ENCODE measurements at regions not wholly inside any gene's neighbourhood (a gene's known extent, or its start where the extent isn't known, plus 50 kb on each side); places are given as distances from the start of the nearest gene placed in this dataset.
"Not testable (repeated sequence)": the region's sequence is repeated elsewhere in the genome, so short reads cannot be mapped to it uniquely, and the experiment has no call there.

DNA sequence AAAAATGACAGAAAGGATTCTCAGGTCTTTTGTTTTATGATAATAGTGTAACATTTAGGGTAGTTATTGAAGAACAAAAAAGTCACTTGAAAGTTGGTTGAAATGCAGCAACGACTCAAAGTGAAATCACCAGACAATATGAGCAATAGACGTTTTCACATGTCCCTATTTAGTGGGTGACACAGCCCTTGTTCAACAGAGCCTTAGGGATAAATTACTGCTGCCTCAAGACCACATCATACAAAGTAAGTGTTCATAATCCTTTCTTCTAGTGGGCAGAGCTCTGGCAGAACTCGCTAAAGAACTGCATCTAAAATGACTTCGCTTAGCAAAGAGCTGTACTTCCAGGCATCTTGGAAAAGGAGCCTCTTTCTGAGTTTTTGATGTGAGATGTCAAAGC is 128.5 kb upstream of the LMNTD1 start:
- FAIRE-seq (peak; percentile 26), DNase-seq (ENCODE audit: insufficient read length, low spot score) (no peak)

DNA sequence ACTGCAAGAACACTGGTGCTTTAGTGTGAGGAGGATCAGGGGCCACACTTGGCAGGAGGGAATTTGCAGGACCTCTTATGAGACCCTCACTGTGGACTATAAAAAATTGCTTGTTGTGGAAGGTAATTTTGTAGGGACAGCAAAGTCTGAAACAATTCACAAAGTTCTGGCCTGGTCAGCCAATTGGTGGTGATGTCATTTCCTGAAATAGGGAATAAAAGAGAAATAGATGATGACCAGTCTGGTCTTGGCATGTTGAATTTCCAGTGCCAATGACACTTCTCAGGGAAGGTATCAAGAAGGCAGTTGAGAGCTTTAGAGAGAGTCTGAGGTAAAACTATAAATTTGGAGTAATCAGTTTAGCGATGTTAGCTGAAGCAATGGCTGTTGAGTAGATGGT is 129.3 kb upstream of the LMNTD1 start:
- no peak for DNase-seq (ENCODE audit: insufficient read length, low spot score)
- FAIRE-seq = no peak

DNA sequence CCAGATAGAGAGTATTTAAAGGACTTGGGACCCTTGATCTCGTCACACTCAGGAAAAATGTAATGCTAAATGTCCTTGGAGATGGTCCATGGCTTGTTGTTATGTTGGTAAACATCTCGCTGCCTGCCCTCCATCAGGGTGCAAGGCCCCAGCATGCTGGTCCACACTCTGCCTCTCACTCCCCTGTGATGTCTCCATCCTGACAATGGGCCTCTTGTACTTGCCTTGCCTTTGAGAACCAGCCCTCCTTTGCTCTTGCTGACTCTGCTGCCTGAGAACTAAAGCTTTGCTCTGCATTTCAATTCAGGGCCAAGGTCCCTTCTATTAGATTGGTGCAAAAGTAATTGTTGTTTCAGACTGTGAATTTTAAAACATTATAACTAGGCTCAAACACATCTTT is 131.0 kb upstream of the LMNTD1 start:
- FAIRE-seq = no peak
- DNase-seq (ENCODE audit: insufficient read length, low spot score) = no peak

DNA sequence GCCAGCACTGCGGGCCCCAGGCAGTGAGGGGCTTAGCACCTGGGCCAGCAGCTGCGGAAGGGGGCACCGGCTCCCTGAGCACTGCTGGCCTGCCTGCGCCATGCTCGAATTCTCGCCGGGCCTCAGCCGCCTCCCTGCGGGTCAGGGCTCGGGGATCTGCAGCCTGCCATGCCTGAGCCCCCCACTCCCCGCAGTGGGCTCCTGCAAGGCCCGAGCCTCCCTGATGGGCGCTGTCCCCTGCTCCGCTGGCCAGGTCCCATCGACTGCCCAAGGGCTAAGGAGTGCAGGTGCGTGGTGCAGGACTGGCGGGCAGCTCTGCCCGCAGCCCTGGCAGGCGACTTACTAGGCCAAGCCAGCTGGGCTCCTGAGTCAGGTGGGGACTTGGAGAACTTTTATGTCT is 133.3 kb upstream of the LMNTD1 start:
- FAIRE-seq = no peak

DNA sequence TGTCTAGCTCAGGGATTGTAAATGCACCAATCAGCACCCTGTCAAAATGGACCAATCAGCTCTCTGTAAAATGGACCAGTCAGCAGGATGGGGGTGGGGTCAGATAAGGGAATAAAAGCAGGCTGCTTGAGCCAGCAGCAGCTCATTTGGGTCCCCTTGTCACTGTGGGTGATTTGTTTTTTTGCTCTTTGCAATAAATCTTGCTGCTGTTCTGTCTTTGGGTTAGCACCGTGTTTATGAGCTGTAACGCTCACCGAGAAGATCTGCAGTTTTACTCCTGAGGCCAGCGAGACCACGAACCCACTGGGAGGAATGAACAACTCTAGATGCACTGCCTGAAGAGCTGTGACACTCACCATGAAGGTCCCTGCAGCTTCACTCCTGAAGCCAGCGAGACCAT is 134.1 kb upstream of the LMNTD1 start:
- no peak for FAIRE-seq

More for the DNA sequence above, 133.3 kb upstream of the LMNTD1 start:
- no peak for DNase-seq (ENCODE audit: insufficient read length, low spot score)

DNA sequence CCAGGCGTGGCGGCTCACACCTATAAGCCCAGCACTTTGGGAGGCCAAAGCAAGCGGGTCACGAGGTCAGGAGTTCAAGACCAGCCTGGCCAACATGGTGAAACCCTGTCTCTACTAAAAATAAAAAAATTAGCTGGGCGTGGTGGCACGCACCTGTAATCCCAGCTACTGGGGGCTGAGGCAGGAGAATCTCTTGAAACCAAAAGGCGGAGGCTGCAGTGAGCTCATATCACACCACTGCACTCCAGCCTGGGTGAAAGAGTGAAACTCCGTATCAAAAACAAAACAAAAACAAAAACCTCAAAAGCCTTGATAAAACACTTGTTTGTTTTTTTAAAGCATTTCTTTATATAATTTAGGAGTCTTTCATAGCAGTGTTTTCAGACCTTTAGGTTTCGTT is 135.8 kb upstream of the LMNTD1 start:
- DNase-seq (ENCODE audit: insufficient read length, low spot score); FAIRE-seq: not testable (repeated sequence)

More for the DNA sequence above, 134.1 kb upstream of the LMNTD1 start:
- no peak for DNase-seq (ENCODE audit: insufficient read length, low spot score)

DNA sequence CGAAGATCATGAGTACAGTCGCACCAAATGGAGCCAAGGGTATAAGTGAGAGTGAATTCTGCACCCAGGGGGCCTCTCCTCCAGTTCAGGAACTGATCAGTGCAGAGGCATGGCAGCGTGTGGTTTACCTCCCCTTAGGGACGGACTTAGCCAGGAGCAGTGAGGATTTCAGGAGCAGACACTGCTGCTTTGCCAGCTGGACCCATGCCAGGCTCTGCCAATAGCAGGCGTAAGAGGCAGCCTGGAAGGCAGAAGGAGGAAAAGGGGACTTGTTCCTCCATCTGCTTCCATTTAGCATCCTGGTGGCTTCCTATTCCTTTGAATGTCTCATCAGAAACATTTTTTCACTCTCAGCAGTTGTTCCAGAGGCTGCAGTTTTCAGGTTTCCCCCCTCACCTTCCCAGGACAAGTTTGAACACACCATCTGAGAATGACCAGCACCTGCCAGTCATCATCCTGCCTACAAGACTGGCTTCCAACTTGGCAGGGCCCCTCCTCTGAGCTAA is 137.0 kb upstream of the LMNTD1 start:
- peak; percentile 64 for FAIRE-seq
- DNase-seq (ENCODE audit: insufficient read length, low spot score) = no peak

DNA sequence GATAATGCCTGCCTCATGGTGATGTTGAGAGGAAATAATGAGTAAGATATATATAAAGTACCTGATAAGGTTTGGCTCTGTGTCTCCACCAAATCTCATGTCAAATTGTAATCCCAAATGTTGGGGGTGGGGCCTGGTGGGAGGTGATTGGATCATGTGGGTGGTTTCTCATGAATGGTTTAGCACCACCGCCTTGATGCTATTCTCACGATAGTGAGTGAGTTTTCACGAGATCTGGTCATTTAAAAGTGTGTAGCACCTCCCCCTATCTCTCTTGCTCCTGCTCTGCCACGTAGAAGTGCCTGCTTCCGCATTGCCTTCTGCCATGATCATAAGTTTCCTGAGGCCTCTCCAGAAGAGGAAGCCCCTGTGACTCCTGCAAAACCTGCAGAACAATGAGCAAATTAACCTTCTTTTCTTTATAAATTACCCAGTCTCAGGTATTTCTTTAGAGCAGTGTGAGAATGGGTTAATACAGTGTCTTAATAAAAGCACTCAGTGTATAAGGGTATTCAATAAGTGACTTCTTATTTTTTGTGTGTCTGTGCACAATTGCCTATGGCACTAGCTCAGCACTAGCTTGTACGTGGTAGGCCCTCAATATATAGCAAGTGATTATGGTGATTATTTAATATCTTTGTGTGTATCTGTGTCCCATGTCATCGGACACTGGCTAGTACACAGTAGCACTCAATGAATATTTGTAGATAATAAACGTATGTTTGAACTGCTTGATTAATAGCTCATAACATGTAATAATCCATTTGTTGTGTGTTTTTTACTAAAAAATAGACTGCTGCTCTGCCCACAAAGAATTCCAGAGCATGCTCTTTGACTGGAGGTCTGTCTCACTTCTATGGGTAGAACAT is 138.1 kb upstream of the LMNTD1 start:
- no peak for FAIRE-seq
- no peak for DNase-seq (ENCODE audit: insufficient read length, low spot score)

DNA sequence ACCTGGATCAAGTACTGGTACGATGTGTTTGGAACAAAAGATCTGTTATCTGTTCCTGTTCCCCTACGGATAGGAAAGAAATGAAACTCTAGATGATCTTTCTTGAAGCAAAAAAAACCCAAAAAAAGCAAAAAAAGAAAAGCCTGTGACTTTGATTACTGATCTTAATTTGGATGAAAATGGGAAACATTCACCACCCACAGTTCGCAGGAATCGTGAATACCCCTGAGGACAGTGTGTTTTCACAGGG is 138.7 kb upstream of the LMNTD1 start:
- FAIRE-seq = no peak
- DNase-seq (ENCODE audit: insufficient read length, low spot score) = no peak

DNA sequence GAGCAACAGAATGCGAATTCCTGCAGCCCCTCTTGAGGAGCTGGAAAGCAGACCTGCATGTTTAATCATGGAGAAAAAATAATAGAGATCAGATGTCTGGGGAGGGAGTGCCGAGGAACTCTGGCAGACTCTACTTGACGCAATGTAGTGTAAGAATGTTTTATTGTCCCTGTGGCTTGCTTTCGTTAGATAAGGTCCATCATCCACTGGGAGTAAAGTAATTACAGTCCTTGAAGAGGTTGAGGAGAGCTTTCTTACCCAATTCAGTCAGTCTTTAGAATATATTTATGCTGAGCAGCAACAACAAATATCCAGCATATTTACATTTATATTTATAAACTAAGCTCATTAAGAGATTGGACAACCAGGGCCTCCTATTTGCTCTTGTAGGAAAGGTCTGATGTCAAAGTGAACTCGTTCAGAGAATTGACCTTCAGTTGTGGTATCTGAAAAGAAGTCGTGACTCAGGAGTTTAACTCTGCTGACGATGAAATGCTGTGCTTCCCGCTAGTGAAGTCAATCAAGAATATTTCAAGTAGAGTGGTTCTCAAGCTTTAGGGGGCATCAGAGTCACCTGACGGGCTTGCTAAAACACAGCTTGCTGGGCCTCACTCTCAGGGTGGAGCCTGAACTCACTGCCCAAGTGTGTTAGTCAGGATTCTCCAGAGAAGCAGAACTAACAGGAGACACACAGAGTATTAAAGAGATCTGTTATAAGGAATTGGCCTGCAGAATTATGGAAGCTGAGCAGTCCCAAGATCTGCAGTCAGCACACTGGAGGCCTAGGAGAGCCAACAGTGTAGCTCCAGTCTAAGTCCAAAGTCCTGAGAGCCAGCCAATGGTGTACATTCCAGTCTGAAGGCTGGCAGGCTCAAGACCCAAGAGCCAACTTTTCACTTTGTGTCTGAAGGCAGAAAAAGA is 139.3 kb upstream of the LMNTD1 start:
- no peak for DNase-seq (ENCODE audit: insufficient read length, low spot score)
- FAIRE-seq = no peak

DNA sequence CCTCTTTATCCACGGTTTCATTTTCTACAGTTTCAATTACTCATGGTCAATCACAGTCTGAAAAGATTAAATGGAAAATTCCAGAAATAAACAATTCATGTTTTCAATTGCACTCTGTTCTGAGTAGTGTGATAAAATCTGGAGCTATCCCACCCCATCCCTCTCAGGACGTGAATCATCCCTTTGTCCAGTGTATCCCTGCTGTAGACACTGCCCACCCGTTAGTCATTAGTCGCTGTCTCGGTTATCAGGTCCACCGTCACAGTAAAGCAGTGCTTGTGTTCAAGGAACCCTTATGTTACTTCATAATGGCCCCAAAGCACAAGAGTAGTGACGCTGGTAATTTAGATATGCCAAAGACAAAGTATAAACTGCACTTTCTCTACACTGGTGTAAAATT is 141.0 kb upstream of the LMNTD1 start:
- FAIRE-seq (peak; percentile 95), DNase-seq (ENCODE audit: insufficient read length, low spot score) (peak; percentile 66)

DNA sequence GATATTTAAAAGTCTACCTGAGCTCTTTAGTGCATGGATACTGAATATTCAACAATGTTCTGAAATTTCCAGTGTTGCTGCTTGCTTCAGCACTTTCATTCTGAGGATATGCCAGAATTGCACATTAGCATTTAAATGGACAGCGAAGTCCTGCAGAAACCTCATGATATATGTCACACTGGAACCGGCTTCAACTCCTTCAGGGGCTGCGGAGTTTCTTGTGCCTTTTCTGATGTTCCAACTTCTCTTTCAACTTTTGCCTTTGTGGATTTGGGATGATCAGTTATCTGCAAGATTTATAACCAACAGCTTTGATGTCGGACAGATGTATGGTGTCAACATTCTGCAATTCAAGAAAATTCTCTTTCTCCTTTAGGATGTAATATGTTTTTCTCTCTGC is 142.5 kb upstream of the LMNTD1 start:
- no peak for FAIRE-seq

DNA sequence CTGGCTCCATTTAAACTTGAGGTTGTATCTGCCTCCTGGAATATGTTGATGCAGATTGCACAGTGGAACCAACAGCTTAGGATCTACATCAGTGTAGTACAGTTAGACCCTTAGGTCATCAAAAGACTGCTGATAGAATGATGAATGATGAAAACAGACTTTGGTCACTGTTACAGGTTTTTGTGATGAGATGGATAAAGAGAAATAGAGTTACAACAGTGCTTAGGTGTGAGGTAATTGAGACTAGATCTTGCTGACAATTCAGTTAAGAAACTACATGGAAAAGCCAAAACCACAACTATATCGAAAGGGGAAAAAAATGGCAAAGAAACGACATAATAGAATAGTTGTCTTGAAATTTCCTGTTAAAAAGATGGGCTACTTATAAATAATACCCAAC is 145.7 kb upstream of the LMNTD1 start:
- no peak for FAIRE-seq
- no peak for DNase-seq (ENCODE audit: insufficient read length, low spot score)

More for the DNA sequence above, 142.5 kb upstream of the LMNTD1 start:
- DNase-seq (ENCODE audit: insufficient read length, low spot score) = no peak

DNA sequence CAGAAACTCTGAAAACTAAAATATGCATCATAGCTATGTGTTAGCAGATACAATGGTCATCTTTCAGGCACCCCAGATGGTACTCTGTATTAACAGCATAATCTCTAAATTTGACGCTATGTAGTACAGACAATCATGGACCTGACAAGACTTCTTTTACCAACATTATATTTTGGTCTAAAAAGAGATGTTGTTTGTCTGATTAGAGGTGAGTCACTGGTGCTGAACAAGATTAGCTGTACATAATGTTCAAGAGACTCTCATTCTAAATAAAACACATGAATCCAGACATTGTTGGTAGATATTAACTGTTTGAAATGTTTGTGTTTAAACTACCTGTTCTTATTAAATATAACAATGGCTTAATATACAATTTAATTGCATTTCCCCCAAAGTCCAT is 146.4 kb upstream of the LMNTD1 start:
- DNase-seq (ENCODE audit: insufficient read length, low spot score) (no peak), FAIRE-seq (no peak)

DNA sequence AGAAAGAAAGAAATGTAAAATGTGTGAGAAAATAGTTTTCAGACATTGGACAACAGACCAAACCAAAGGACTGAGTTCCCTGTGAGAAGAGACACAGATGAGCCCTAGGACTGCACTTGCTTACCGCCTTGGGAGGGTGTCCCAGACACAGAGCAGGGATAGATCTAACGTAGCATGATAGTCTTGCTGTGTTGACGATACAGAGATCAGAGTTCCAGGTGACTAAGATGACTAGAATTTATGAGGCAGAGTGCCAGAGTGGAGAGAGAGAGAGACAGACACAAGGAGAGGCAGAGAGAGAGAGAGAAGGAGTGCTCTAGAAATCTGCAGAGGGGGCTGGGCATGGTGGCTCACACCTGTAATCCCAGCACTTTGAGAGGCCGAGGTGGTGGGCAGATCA is 148.2 kb upstream of the LMNTD1 start:
- FAIRE-seq (peak; percentile 28), DNase-seq (ENCODE audit: insufficient read length, low spot score) (peak; percentile 42)

DNA sequence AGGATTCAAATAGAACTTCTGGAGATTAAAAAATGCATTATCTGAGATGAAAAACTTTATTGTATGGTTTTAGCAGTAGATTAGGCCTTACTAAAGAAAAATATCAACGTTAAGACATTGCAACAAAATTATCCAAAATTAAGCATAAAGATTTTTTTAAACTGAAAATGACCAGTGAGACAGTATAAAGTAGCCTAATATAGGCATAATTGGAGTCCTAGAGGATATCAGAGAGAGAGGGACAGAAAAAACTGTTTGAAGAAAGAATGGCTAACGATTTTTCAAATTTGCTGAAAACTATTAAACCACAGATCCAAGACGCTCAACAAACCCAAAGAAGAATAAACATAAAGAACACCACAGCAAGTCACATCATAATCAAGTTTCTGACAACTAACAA is 149.5 kb upstream of the LMNTD1 start:
- DNase-seq (ENCODE audit: insufficient read length, low spot score) = no peak
- FAIRE-seq = no peak

DNA sequence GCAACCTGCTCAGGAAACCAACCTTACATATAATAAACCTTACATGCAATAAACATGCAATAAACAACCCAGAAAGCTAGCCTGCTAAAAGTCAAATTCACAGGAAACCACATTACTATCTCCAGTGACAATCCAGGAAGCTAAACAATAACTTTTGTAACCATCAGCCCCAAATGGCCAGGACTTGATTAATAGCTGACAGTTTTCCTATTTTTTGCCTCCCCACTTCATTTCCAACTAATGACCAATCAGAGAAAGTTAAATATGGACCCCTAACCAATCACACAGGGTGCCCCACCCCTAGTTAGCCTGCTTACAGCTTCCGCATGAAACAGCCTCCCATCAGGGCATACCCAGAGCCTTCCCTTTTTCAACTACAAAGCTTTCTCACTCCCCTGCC is 152.2 kb upstream of the LMNTD1 start:
- DNase-seq (ENCODE audit: insufficient read length, low spot score) (no peak), FAIRE-seq (no peak)

DNA sequence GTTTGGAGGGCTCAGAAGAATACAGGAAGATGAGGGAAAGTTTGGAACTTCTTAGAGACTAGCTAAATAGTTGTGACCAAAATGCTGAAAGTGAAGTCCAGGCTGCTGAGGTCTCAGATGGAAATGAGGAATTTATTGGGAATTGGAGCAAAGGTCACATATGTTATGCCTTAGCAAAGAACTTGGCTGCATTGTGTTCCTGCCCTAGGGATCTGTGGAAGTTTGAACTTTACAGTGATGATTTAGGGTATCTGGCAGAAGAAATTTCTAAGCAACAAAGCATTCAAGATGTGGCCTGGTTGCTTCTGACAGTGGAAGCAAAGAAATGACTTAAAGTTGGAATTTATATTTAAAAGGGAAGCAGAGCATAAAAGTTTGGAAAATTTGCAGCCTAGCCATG is 153.6 kb upstream of the LMNTD1 start:
- DNase-seq (ENCODE audit: insufficient read length, low spot score); FAIRE-seq: not testable (repeated sequence)

DNA sequence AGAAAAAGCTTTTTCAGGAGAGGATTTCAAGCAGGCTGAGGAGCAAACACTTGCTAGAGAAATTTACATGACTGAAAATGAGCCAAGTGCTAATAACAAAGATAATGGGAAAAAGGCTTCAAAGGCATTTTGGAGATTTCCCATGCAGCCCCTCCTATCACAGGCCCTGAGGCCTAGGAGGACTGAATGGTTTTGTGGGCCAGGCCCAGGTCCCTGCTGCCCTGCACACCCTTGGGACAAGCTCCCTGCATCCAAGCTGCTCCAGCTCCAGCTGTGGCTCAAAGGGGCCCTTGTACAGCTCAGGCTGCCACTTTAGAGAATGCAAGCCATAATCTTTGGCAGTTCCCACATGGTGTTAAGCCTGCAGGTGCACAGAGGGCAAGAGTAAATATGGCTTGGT is 154.0 kb upstream of the LMNTD1 start:
- no peak for FAIRE-seq
- no peak for DNase-seq (ENCODE audit: insufficient read length, low spot score)

DNA sequence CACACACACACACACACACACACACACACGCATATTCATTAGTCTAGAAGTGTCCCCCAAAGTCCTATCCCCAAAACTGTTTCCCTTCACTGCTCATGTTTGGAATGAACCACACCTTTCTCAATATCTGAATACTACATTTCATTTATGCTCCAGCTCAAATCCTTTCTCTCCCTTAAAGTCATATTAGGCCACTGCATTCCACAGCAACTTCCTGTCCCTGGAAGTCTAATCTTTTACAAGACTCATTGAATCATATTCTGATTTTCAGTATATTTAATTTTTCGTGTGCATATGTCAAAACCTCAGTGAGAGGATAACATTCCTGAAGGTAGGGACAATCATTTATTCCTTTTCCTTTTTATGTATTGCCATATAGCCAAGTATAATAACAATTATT is 155.6 kb upstream of the LMNTD1 start:
- no peak for FAIRE-seq
- DNase-seq (ENCODE audit: insufficient read length, low spot score) = no peak

DNA sequence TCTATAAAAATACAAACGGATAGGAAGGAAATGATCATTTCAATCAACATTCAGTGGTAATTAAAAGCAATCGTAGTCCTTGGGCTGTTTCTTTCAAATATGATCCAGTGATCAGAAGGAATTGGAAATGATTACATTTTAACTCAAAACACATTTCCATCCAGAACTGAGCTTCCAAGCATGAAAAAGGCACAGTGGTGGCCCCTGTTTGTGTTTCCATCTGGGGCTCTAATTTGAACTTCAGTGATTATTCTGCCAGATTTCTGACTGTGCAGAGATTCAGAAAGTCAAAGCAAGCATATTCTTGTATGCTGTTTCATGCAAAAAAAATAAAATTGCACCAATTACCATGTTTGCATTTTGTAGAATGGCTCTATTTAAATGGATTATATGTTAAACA is 157.0 kb upstream of the LMNTD1 start:
- DNase-seq (ENCODE audit: insufficient read length, low spot score) = no peak
- no peak for FAIRE-seq

All from HTR-8/SVneo (cell line).